Stimulated activated CD8-positive, alpha-beta memory T cell treated with anti-CD3 and anti-CD28 coated beads, Interleukin-7, amount 100 ng/mL, for 24 hours (primary cell): ENCODE measurements at regions not wholly inside any gene's neighbourhood (a gene's known extent, or its start where the extent isn't known, plus 50 kb on each side); places are given as distances from the start of the nearest gene placed in this dataset.
"Not testable (repeated sequence)": the region's sequence is repeated elsewhere in the genome, so short reads cannot be mapped to it uniquely, and the experiment has no call there.

Experiments
- DNase-seq: peaks from one replicate; pipeline ENCODE4 v3.0.0-alpha.2; 2020; ENCODE audit warnings: low read depth

- no peak for DNase-seq
These were observed 651.6 kb upstream of the MARCKS start for GRCh38 chr6:113205553-113205952.

DNA sequence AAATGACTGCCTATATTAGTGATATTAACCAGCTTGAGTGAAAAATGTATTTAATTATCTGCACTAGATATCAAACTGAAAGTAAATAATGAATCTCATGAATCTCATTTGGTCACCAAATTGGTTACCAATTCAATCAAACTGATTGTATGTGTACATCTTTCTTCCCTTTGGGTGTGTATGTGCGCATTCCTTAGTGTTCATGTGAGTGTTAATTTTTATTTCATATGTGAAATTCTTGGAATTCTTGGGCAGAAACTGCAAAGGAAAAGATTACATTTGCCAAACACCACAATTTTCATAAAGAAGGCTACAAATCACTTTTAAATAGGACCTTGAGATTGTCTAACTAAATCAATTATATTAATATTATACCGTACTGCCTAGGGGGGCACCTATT, 648.4 kb upstream of the MARCKS start:
- no peak for DNase-seq

DNA sequence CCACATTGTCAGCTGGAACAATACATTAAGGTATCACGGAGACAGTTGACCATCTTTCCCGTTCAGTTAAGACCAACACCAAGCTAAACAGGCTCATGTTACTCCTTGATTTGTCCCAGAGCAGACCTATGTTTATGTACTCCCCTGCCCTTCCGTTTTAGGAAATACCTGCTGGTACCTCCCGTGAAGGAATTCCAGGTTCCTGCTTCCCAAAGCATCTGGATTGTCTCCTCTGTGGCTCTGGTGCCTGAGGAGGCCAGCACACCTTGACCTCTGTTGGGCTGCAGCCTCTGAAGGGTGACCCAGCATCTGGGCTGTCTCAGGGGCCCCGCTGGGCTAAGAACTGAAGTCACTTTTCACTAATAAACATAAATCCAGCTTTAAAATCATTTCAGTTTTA, 647.8 kb upstream of the MARCKS start:
- no peak for DNase-seq

GRCh38 chr6:113211170-113211569, 646.0 kb upstream of the MARCKS start:
- DNase-seq, result no peak

GRCh38 chr6:113219783-113220182, 637.4 kb upstream of the MARCKS start:
- DNase-seq, result no peak

GRCh38 chr6:113220832-113221231, 636.3 kb upstream of the MARCKS start:
- DNase-seq, result no peak

DNA sequence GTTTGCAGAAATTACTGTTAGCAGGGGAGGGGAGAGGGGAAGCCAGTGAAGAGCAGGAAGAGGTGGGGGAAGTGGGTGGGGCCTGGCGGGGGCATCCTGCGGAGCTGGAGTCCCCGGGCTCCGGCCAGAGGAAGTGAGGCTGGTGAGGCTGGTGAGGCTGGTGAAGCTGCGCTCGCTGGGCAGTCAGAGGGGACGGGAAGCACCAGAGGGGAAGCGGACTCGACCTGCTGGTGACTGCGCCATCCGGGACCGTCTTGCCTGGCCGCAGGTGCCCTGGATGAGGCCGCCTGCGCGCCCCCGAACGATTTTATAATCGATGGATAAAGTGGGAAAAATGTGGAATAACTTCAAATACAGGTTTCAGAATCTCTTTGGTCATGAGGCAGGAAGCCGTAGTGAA, 635.3 kb upstream of the MARCKS start:
- DNase-seq, result no peak

DNA sequence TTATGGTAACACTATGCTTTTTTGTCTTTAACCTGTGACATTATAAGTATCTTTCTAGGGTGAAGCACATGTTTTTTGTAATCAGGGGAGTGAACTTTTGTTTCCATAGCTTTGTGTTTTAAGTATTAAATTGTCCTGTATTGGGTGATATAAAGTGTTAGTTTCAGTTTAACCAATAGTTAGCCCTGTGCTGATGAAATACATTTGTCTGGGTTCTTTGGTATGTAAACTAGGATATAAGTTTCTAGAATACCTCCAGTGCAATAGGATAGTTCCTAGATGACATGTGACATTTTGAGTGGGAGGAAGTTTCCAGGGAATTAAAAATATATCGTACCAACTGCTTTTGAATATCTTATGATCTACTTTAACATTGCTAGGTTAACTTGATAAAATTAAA, 611.0 kb upstream of the MARCKS start:
- no peak for DNase-seq

DNA sequence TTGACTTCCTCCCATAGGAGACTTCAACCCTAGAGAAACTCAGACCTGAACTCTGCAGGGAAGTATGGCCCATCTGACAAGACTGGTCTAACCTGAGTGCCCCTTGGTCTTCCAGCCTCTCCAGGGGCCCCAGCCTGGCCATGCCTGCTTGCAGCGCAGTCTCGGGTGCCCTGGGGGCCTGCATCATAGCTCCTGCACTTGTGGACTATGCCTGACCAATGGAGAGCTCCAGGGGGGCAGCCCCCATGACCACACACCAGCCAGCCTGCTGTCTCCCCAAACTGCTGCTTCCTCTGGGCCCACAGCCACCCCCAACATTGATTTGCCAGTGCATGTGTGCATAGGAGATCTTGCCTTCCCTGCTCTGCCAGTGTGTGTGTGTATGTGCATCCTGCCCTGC, 608.6 kb upstream of the MARCKS start:
- DNase-seq, result no peak

GRCh38 chr6:113254194-113254593, 603.0 kb upstream of the MARCKS start:
- not testable (repeated sequence) for DNase-seq

DNA sequence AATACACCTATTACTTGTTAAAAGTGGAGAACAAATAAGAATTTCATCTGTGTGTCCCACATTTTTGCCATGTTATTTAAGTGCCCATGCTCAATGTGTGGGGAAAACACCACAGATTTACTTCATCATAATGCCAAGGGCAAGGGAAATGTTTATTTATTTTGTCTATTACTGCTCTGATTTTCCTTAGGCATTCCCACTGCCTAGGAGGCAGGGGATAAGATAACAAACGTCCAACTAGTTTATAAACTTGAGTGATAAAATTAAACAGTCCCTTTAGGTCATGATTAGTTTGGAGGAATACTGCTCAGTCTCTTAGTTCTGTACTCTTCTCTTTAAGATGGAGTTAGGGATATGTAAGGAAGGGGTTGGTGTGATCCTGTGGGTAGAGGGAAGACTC, 598.4 kb upstream of the MARCKS start:
- DNase-seq, result no peak

GRCh38 chr6:113271437-113271836, 585.7 kb upstream of the MARCKS start:
- DNase-seq, result no peak

DNA sequence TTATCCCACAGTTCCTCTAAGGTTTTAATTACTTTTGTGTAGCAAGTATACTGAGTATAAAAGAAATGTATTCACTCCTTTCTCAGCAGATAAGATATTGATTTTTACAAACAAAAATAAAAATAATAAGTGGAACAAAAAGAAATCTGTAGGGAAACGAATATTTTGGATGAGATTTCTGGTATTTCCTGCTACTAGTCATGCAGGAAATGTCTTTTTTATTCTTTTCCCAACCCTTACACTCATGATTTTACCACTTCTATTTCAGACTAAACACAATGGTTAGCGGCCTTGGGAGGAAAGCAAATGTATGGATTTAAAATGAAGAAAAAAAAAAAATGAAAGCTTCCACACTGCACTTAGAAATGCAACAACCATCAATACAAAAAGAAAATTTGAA, 580.5 kb upstream of the MARCKS start:
- DNase-seq, result no peak

GRCh38 chr6:113277111-113277510, 580.0 kb upstream of the MARCKS start:
- DNase-seq, result no peak

DNA sequence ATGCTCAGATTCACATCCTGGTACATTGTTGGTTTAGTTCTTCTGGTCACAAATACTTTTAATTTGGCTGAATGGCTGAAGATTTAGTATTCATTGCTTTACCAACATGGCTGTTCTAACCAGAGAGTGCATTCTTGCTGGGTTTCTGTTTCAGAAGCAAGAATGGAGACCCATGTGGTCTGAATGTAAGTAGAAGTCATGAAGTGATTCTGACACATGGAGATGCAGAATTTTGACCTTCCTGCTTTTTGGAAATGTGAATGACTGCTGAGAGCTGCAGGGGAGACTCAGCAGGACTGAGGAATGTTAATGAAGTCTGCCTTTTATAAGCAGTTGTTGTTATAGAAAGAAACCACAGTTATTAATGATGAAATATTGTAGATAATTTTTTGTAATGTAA, 576.1 kb upstream of the MARCKS start:
- no peak for DNase-seq

DNA sequence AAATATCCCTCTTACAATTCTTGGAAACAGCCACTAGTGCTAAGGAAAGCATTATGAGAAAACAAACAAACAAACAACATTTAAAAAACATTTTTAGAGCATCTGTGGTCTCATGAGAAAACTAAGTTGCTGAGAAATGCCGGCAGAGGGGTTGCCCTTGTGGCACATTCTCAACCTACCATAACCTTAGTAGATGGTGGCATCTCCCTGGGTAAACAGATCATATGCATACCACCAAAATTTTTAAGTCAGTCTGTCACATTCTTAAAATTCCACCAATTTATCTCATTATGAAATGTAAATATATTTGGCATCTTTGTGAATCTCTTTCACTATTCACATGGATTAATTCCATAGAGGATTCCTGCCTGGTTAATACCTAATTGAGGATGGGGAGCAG, 575.7 kb upstream of the MARCKS start:
- no peak for DNase-seq

GRCh38 chr6:113287396-113287795, 569.7 kb upstream of the MARCKS start:
- DNase-seq, result no peak

DNA sequence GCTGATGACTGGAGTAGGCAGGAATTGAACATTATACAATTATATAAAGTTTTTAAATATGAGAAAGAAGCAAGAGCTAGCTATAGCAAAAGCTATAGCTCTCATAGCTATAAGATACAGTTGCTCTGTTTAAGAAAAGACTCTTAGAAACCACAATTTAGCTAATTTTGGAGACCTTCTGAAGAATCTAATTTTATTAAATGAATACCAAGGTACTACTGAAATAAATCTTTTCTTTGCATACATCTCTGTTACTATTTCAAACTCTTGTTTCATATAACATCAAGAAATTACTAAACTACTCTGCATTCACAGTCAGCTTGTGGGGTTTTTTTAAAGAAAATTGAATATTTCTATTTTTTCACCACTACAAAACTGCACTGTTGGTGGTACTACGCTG, 568.7 kb upstream of the MARCKS start:
- DNase-seq, result no peak

DNA sequence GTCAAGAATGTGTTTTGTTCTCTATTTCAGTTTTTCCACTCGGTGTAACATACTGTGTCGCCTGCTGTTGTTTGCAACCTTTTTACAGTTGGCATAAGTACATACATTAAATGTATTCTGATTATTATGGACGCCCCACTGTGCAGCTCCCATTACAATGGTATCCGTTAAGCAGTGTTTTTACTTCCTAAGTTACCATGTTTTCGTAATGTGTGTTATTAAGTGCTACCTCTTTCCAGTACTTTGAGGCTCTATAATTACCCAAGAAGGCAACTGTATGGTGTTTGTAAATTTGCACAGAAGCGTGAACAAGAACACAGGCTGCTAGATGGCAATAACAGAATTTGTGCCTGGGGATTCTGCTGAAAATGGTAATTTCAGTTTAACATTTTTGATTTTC, 568.0 kb upstream of the MARCKS start:
- no peak for DNase-seq

DNA sequence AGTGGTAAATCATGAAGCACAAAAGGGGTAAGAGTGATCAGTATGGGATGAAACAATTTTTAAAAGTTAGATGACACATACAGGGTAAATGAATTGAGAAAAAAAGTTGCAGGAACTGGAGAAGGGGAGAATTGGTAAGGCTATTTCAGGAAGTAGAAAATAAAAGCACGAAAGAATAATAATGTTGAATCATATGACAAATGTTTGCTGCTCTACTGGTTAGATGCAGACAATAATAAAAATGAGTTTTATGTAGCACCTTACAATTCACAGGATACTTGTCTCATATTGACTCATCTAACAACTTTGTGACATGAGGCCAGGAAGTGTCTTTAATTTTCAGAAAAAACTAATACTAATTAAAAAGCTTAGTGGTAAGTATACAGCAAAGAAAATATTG, 566.5 kb upstream of the MARCKS start:
- DNase-seq, result no peak

DNA sequence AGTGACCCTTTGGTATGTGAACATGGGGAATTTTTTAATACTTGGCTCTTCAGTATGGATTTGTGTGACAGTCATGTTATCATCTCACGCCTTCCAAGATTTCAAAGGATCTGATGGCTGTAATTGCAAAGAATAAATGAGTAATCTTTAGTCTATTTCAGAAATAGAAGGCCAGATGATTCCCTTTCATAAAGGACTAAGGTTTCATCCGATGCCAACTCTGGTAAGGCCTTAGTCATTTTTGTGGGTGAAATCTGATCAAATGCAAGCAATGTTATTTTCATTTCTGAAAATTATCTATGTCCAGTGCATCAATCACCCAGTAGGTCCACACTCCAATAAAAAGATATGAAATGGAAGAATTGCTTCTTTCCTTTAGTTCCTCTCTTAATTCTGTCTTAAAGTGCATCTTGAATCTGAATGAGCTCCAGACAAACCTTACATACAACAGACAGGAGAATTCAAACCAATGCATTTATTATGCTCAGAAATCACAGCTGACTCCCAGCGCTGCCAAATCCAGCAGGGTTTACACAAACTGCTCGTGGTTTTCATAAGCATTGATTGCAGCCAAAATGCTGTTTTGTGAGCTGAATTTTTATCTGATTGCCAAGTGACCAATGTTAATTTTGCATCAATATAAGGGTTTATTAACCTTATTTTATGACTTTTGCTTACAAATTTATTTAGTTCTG, 565.2 kb upstream of the MARCKS start:
- no peak for DNase-seq

GRCh38 chr6:113292646-113293422, 564.3 kb upstream of the MARCKS start:
- DNase-seq, result no peak

- DNase-seq, result no peak
These were observed 563.8 kb upstream of the MARCKS start for GRCh38 chr6:113293423-113293740.

- no peak for DNase-seq
These were observed 557.6 kb upstream of the MARCKS start for GRCh38 chr6:113299531-113299930.
